ENCODE measurements at regions not wholly inside any gene's neighbourhood (a gene's known extent, or its start where the extent isn't known, plus 50 kb on each side); places are given as distances from the start of the nearest gene placed in this dataset.

- Histone ChIP-seq H2BK5ac (ENCODE audit: low read depth, low read length) (no peak overlapping the region), H3K9me3 (ENCODE audit: insufficient read depth in 2 of 2, low read depth in 1 of 2, low read length in 1 of 2) (no peaks in the 10 kb centered on the region), H3K79me2 (ENCODE audit: control insufficient read depth in 1 of 2, insufficient read depth in 2 of 2, low read length in 2 of 2) (no peaks in the 10 kb centered on the region), H3K27ac (ENCODE audit: low read depth, low read length) (no peak overlapping the region), H3K4ac (replicated peaks; ENCODE audit: insufficient read length, low read depth, low read length) (no peak overlapping the region), H3K9ac (replicated peaks in 1 of 4; ENCODE audit: extremely low read depth in 1 of 4, low read depth in 3 of 4, low read length in 3 of 4) (no peak overlapping the region), H4K20me1 (replicated peaks in 1 of 2; ENCODE audit: control insufficient read depth in 1 of 2, insufficient read depth in 2 of 2, low read length in 2 of 2) (no peaks in the 10 kb centered on the region), H2BK120ac (replicated peaks; ENCODE audit: low read depth, low read length) (no peak overlapping the region), H3K27me3 (replicated peaks in 1 of 4; ENCODE audit: control insufficient read depth in 3 of 4, extremely low read depth in 1 of 4, insufficient read depth in 3 of 4, low read length in 3 of 4) (no peaks in the 10 kb centered on the region), H2AFZ (ENCODE audit: low read length) (no peak overlapping the region), H3K23me2 (ENCODE audit: low read depth, low read length) (no peaks in the 10 kb centered on the region), H3K56ac (replicated peaks; ENCODE audit: insufficient read length, low read depth, low read length) (no peak overlapping the region), H2AK5ac (ENCODE audit: low read depth, low read length) (no peak overlapping the region), H3K4me3 (ENCODE audit: extremely low read depth in 1 of 4, insufficient read depth in 2 of 4, low read depth in 3 of 4, low read length in 4 of 4) (no peak overlapping the region), H3K79me1 (ENCODE audit: low read depth, low read length) (no peaks in the 10 kb centered on the region), H3K14ac (ENCODE audit: insufficient read length) (no peak overlapping the region), H2BK20ac (ENCODE audit: low read length) (no peak overlapping the region), H3K23ac (ENCODE audit: insufficient read length) (no peak overlapping the region), H4K91ac (replicated peaks; ENCODE audit: insufficient read length, low read length) (no peak overlapping the region), H3K36me3 (ENCODE audit: control insufficient read depth in 2 of 4, insufficient read depth in 4 of 4, low read length in 3 of 4) (no peaks in the 10 kb centered on the region), H4K5ac (ENCODE audit: insufficient read length, low read depth, low read length) (no peak overlapping the region), H4K8ac (ENCODE audit: extremely low read depth, insufficient read depth, low read length) (no peak overlapping the region), H2BK12ac (ENCODE audit: low read depth, low read length) (no peak overlapping the region), H3K4me2 (ENCODE audit: insufficient read depth in 1 of 2, low read depth in 2 of 2, low read length in 2 of 2) (no peak overlapping the region), H2BK15ac (ENCODE audit: low read length) (no peak overlapping the region), H3K4me1 (replicated peaks in 1 of 4; ENCODE audit: control insufficient read depth in 3 of 4, insufficient read depth in 4 of 4, low read length in 3 of 4) (no peaks in the 10 kb centered on the region), H3K18ac (ENCODE audit: extremely low read depth, low read length) (no peak overlapping the region)
- ChIA-PET CTCF (ENCODE audit: partially characterized antibody) (interaction anchor here (0.8 kb wide), 1 partner anchor 48 kb away, joined by 3 read pairs; no protein-coding TSS in a partner anchor), POLR2A (ENCODE audit: partially characterized antibody) (no interaction called here)
- DNase-seq (ENCODE audit: low read depth in 1 of 2, low spot score in 2 of 2) (no peak), FAIRE-seq (no peak)
- no peak for TF ChIP-seq TCF12 (IDR thresholded peaks at IDR 0.05; ENCODE audit: low read depth, low read length)
- TF ChIP-seq ASH2L (IDR thresholded peaks at IDR 0.05; ENCODE audit: low read length): no peak
- no peak for TF ChIP-seq RNF2 (IDR thresholded peaks at IDR 0.05; ENCODE audit: borderline replicate concordance, low read depth, low read length, missing control alignments, poor library complexity, severe bottlenecking)
- TF ChIP-seq MAFK (IDR thresholded peaks at IDR 0.05; ENCODE audit: low read depth, low read length): no peak
These were observed 1141.6 kb downstream of the IGSF11 start for GRCh38 chr3:117893001-117893400.
